ENCODE measurements at regions not wholly inside any gene's neighbourhood (a gene's known extent, or its start where the extent isn't known, plus 50 kb on each side); places are given as distances from the start of the nearest gene placed in this dataset.

GRCh38 chr6:9986273-9986672 is 428.6 kb downstream of the TFAP2A start:
- no peak overlapping the region for H3K27ac ChIP-seq (ENCODE audit: extremely low read length, insufficient read depth, low read length)
- intact Hi-C loops (cut with micrococcal nuclease; ENCODE audit: unreplicated experiment): no loop called here
- no peaks in the 10 kb centered on the region for H4K20me1 ChIP-seq (ENCODE audit: insufficient read depth, low read length)
- H3K4me3 ChIP-seq (replicated peaks in 1 of 3; ENCODE audit: insufficient read depth in 1 of 3, low read depth in 2 of 3, low read length in 3 of 3): no peak overlapping the region
- ATAC-seq (no peak), DNase-seq (ENCODE audit: low spot score) (no peak), FAIRE-seq (no peak)
- no peaks in the 10 kb centered on the region for H3K27me3 ChIP-seq (ENCODE audit: control insufficient read depth in 1 of 2, insufficient read depth in 2 of 2, low read length in 2 of 2)
- TF ChIP-seq PRDM4 (CRISPR knock-in tag; IDR thresholded peaks at IDR 0.05; ENCODE audit: borderline replicate concordance): no peak
- no peak for TF ChIP-seq KMT2A (CRISPR knock-in tag; IDR thresholded peaks at IDR 0.05)
- TF ChIP-seq CAMTA2 (CRISPR knock-in tag; IDR thresholded peaks at IDR 0.05; ENCODE audit: borderline replicate concordance): no peak
- no peak for TF ChIP-seq ZNF562 (CRISPR knock-in tag; IDR thresholded peaks at IDR 0.05; ENCODE audit: borderline replicate concordance)
- TF ChIP-seq JDP2 (CRISPR knock-in tag; IDR thresholded peaks at IDR 0.05; ENCODE audit: borderline replicate concordance): no peak
- no peak for TF ChIP-seq WIZ (CRISPR knock-in tag; IDR thresholded peaks at IDR 0.05)
- TF ChIP-seq SMAD1 (CRISPR knock-in tag; IDR thresholded peaks at IDR 0.05; ENCODE audit: borderline replicate concordance, low read depth): no peak
- TF ChIP-seq ZNF136 (CRISPR knock-in tag; IDR thresholded peaks at IDR 0.05; ENCODE audit: low read depth): no peak
- TF ChIP-seq ZNF598 (CRISPR knock-in tag; IDR thresholded peaks at IDR 0.05; ENCODE audit: borderline replicate concordance): no peak
- TF ChIP-seq ZNF431 (CRISPR knock-in tag; IDR thresholded peaks at IDR 0.05; ENCODE audit: borderline replicate concordance, low read depth): no peak
- no peak for TF ChIP-seq IRX3 (CRISPR knock-in tag; IDR thresholded peaks at IDR 0.05; ENCODE audit: borderline replicate concordance, low read depth)
- no peak for TF ChIP-seq ZNF225 (CRISPR knock-in tag; IDR thresholded peaks at IDR 0.05)
- TF ChIP-seq PHB2 (IDR thresholded peaks at IDR 0.05; ENCODE audit: partially characterized antibody): no peak
- ChIA-PET POLR2A (no interaction called here), CTCF (ENCODE audit: low intra/inter-chr PET ratio, low total read pairs) (no interaction called here)
- H3K4me2 ChIP-seq (ENCODE audit: low read depth, low read length): no peak overlapping the region
- no TSS peak for BruUV-seq (replicated peaks)
- WGBS (ENCODE audit: low lambda C conversion rate): 0% methylated on average over 2 of the region's 2 CpGs
- no peaks in the 10 kb centered on the region for H3K79me2 ChIP-seq (ENCODE audit: insufficient read depth, low read length)
- in situ Hi-C loops (cut with HindIII; ENCODE audit: extremely low pct_ligation_motif_present, low pct_unique_long_range_greater_than_20kb): no loop called here
- H2AFZ ChIP-seq (ENCODE audit: low read length): no peak overlapping the region
- no peak overlapping the region for H3K9ac ChIP-seq (ENCODE audit: insufficient read depth, low read depth, low read length)
- no peaks in the 10 kb centered on the region for H3K4me1 ChIP-seq (ENCODE audit: insufficient read depth, low read length)
- no peaks in the 10 kb centered on the region for H3K36me3 ChIP-seq (replicated peaks in 1 of 2; ENCODE audit: control insufficient read depth in 1 of 2, insufficient read depth in 2 of 2, low read length in 2 of 2)
- H3K9me3 ChIP-seq (ENCODE audit: low read length): peaks cover 3% of the 10 kb centered on the region; the same call in 1 of the 2 replicates

All from HepG2 (cell line).